ENCODE measurements at regions not wholly inside any gene's neighbourhood (a gene's known extent, or its start where the extent isn't known, plus 50 kb on each side); places are given as distances from the start of the nearest gene placed in this dataset.

GRCh38 chr6:90658497-90658896, 71.6 kb upstream of the MAP3K7 start:
- intact Hi-C loops (cut with DNase I): no loop called here
- Histone ChIP-seq H3K4me1 (ENCODE audit: control insufficient read depth, insufficient read depth, low read length) (no peaks in the 10 kb centered on the region), H3K4me3 (ENCODE audit: low read length) (no peak overlapping the region), H3K27ac (ENCODE audit: low read length) (no peak overlapping the region), H3K27me3 (ENCODE audit: control insufficient read depth, insufficient read depth) (no peaks in the 10 kb centered on the region), H3K9me3 (ENCODE audit: control insufficient read depth, low read length) (no peaks in the 10 kb centered on the region)
- DNase-seq (no peak), ATAC-seq (no peak)
- 75% methylated on average over 5 of the region's 5 CpGs for whole genome bisulfite sequencing

GRCh38 chr6:90656325-90656724, 69.5 kb upstream of the MAP3K7 start:
- H3K27me3 ChIP-seq (ENCODE audit: control insufficient read depth, insufficient read depth): no peaks in the 10 kb centered on the region
- 20% methylated on average over 1 of the region's 1 CpG for WGBS

GRCh38 chr6:90654806-90655205, 67.9 kb upstream of the MAP3K7 start:
- Histone ChIP-seq H3K9me3 (ENCODE audit: control insufficient read depth, low read length) (no peaks in the 10 kb centered on the region), H3K4me1 (ENCODE audit: control insufficient read depth, insufficient read depth, low read length) (no peaks in the 10 kb centered on the region), H3K27ac (ENCODE audit: low read length) (no peak overlapping the region), H3K27me3 (ENCODE audit: control insufficient read depth, insufficient read depth) (no peaks in the 10 kb centered on the region), H3K4me3 (ENCODE audit: low read length) (no peak overlapping the region)
- 92% methylated on average over 5 of the region's 5 CpGs for WGBS
- ATAC-seq: no peak
- intact Hi-C loops (cut with DNase I): no loop called here
- no peak for DNase-seq

More at GRCh38 chr6:90656325-90656724, 69.5 kb upstream of the MAP3K7 start:
- DNase-seq: no peak
- no peak overlapping the region for H3K27ac ChIP-seq (ENCODE audit: low read length)
- H3K9me3 ChIP-seq (ENCODE audit: control insufficient read depth, low read length): no peaks in the 10 kb centered on the region
- ATAC-seq: no peak
- no peaks in the 10 kb centered on the region for H3K4me1 ChIP-seq (ENCODE audit: control insufficient read depth, insufficient read depth, low read length)
- H3K4me3 ChIP-seq (ENCODE audit: low read length): no peak overlapping the region
- intact Hi-C loops (cut with DNase I): no loop called here

GRCh38 chr6:90654166-90654565, 67.3 kb upstream of the MAP3K7 start:
- Histone ChIP-seq H3K27me3 (ENCODE audit: control insufficient read depth, insufficient read depth) (no peaks in the 10 kb centered on the region), H3K9me3 (ENCODE audit: control insufficient read depth, low read length) (no peaks in the 10 kb centered on the region), H3K4me1 (ENCODE audit: control insufficient read depth, insufficient read depth, low read length) (no peaks in the 10 kb centered on the region), H3K4me3 (ENCODE audit: low read length) (no peak overlapping the region), H3K27ac (ENCODE audit: low read length) (no peak overlapping the region)
- no peak for DNase-seq
- no peak for ATAC-seq
- intact Hi-C loops (cut with DNase I): no loop called here
- 44% methylated on average over 8 of the region's 8 CpGs for WGBS

GRCh38 chr6:90653750-90654149, 66.9 kb upstream of the MAP3K7 start:
- ATAC-seq: no peak

GRCh38 chr6:90650041-90650940, 63.4 kb upstream of the MAP3K7 start:
- DNase-seq (no peak), ATAC-seq (no peak)
- intact Hi-C loops (cut with DNase I): no loop called here
- Histone ChIP-seq H3K4me1 (ENCODE audit: control insufficient read depth, insufficient read depth, low read length) (no peaks in the 10 kb centered on the region), H3K4me3 (ENCODE audit: low read length) (no peak overlapping the region), H3K27ac (ENCODE audit: low read length) (no peak overlapping the region), H3K27me3 (ENCODE audit: control insufficient read depth, insufficient read depth) (no peaks in the 10 kb centered on the region), H3K9me3 (ENCODE audit: control insufficient read depth, low read length) (no peaks in the 10 kb centered on the region)
- 60% methylated on average over 8 of the region's 8 CpGs for WGBS

More at GRCh38 chr6:90653750-90654149, 66.9 kb upstream of the MAP3K7 start:
- Histone ChIP-seq H3K4me3 (ENCODE audit: low read length) (no peak overlapping the region), H3K27me3 (ENCODE audit: control insufficient read depth, insufficient read depth) (no peaks in the 10 kb centered on the region), H3K27ac (ENCODE audit: low read length) (no peak overlapping the region), H3K9me3 (ENCODE audit: control insufficient read depth, low read length) (no peaks in the 10 kb centered on the region), H3K4me1 (ENCODE audit: control insufficient read depth, insufficient read depth, low read length) (no peaks in the 10 kb centered on the region)
- DNase-seq: no peak
- WGBS: 73% methylated on average over 5 of the region's 5 CpGs
- intact Hi-C loops (cut with DNase I): no loop called here

- DNase-seq (no peak), ATAC-seq (no peak)
- H3K27me3 ChIP-seq (ENCODE audit: control insufficient read depth, insufficient read depth): no peaks in the 10 kb centered on the region
- intact Hi-C loops (cut with DNase I): no loop called here
- no peak overlapping the region for H3K27ac ChIP-seq (ENCODE audit: low read length)
- H3K4me1 ChIP-seq (ENCODE audit: control insufficient read depth, insufficient read depth, low read length): no peaks in the 10 kb centered on the region
- no peaks in the 10 kb centered on the region for H3K9me3 ChIP-seq (ENCODE audit: control insufficient read depth, low read length)
- 89% methylated on average over 1 of the region's 1 CpG for WGBS
- H3K4me3 ChIP-seq (ENCODE audit: low read length): no peak overlapping the region
These were observed 62.0 kb upstream of the MAP3K7 start for GRCh38 chr6:90648873-90649272.

GRCh38 chr6:90646940-90647339, 60.1 kb upstream of the MAP3K7 start:
- no peaks in the 10 kb centered on the region for H3K27me3 ChIP-seq (ENCODE audit: control insufficient read depth, insufficient read depth)
- no peak for DNase-seq
- intact Hi-C loops (cut with DNase I): no loop called here

GRCh38 chr6:90645634-90646033, 58.8 kb upstream of the MAP3K7 start:
- intact Hi-C loops (cut with DNase I): no loop called here
- no peak for ATAC-seq
- no peak overlapping the region for H3K27ac ChIP-seq (ENCODE audit: low read length)

More at GRCh38 chr6:90646940-90647339, 60.1 kb upstream of the MAP3K7 start:
- Histone ChIP-seq H3K27ac (ENCODE audit: low read length) (no peak overlapping the region), H3K9me3 (ENCODE audit: control insufficient read depth, low read length) (no peaks in the 10 kb centered on the region), H3K4me1 (ENCODE audit: control insufficient read depth, insufficient read depth, low read length) (no peaks in the 10 kb centered on the region), H3K4me3 (ENCODE audit: low read length) (no peak overlapping the region)
- 85% methylated on average over 1 of the region's 1 CpG for WGBS
- no peak for ATAC-seq

GRCh38 chr6:90644492-90644891, 57.6 kb upstream of the MAP3K7 start:
- Histone ChIP-seq H3K4me1 (ENCODE audit: control insufficient read depth, insufficient read depth, low read length) (no peaks in the 10 kb centered on the region), H3K27ac (ENCODE audit: low read length) (no peak overlapping the region), H3K4me3 (ENCODE audit: low read length) (no peak overlapping the region), H3K9me3 (ENCODE audit: control insufficient read depth, low read length) (no peaks in the 10 kb centered on the region), H3K27me3 (ENCODE audit: control insufficient read depth, insufficient read depth) (no peaks in the 10 kb centered on the region)
- DNase-seq (no peak), ATAC-seq (no peak)
- intact Hi-C loops (cut with DNase I): no loop called here
- WGBS: 61% methylated on average over 2 of the region's 2 CpGs

More at GRCh38 chr6:90645634-90646033, 58.8 kb upstream of the MAP3K7 start:
- no peaks in the 10 kb centered on the region for H3K9me3 ChIP-seq (ENCODE audit: control insufficient read depth, low read length)
- H3K4me1 ChIP-seq (ENCODE audit: control insufficient read depth, insufficient read depth, low read length): no peaks in the 10 kb centered on the region
- DNase-seq: no peak
- H3K27me3 ChIP-seq (ENCODE audit: control insufficient read depth, insufficient read depth): no peaks in the 10 kb centered on the region
- 68% methylated on average over 4 of the region's 4 CpGs for WGBS
- H3K4me3 ChIP-seq (ENCODE audit: low read length): no peak overlapping the region

GRCh38 chr6:90643381-90643780, 56.5 kb upstream of the MAP3K7 start:
- DNase-seq: no peak
- Histone ChIP-seq H3K27ac (ENCODE audit: low read length) (no peak overlapping the region), H3K4me3 (ENCODE audit: low read length) (no peak overlapping the region), H3K27me3 (ENCODE audit: control insufficient read depth, insufficient read depth) (no peaks in the 10 kb centered on the region), H3K9me3 (ENCODE audit: control insufficient read depth, low read length) (no peaks in the 10 kb centered on the region), H3K4me1 (ENCODE audit: control insufficient read depth, insufficient read depth, low read length) (no peaks in the 10 kb centered on the region)
- 23% methylated on average over 3 of the region's 3 CpGs for WGBS
- no peak for ATAC-seq
- intact Hi-C loops (cut with DNase I): no loop called here
